NCI-H187 treated with DMSO at 0.1 percent for 48 hours (cell line): ENCODE measurements at regions not wholly inside any gene's neighbourhood (a gene's known extent, or its start where the extent isn't known, plus 50 kb on each side); places are given as distances from the start of the nearest gene placed in this dataset.
"Not testable (repeated sequence)": the region's sequence is repeated elsewhere in the genome, so short reads cannot be mapped to it uniquely, and the experiment has no call there.

Source experiments
- DNase-seq: peaks from one replicate; lab custom pipeline; 2025; lab: John Stamatoyannopoulos, UW

- DNase-seq, result no peak
These were observed 107.6 kb upstream of the ZBTB20 start for GRCh38 chr3:115254492-115255196.

- no peak for DNase-seq
These were observed 108.1 kb upstream of the ZBTB20 start for GRCh38 chr3:115255197-115255585.

GRCh38 chr3:115270849-115271248 is 123.8 kb upstream of the ZBTB20 start:
- no peak for DNase-seq

GRCh38 chr3:115272036-115272824 is 125.1 kb upstream of the ZBTB20 start:
- no peak for DNase-seq

- no peak for DNase-seq
These were observed 128.8 kb upstream of the ZBTB20 start for GRCh38 chr3:115275896-115276295.

GRCh38 chr3:115279939-115280338 is 132.9 kb upstream of the ZBTB20 start:
- no peak for DNase-seq

- no peak for DNase-seq
These were observed 133.4 kb upstream of the ZBTB20 start for GRCh38 chr3:115280506-115280905.

- DNase-seq, result no peak
These were observed 134.9 kb upstream of the ZBTB20 start for GRCh38 chr3:115281697-115282675.

- DNase-seq, result peak; percentile 43
These were observed 137.9 kb upstream of the ZBTB20 start for GRCh38 chr3:115284980-115285379.

- no peak for DNase-seq
These were observed 139.6 kb upstream of the ZBTB20 start for GRCh38 chr3:115286529-115287197.

GRCh38 chr3:115287198-115287597 is 140.1 kb upstream of the ZBTB20 start:
- no peak for DNase-seq

- DNase-seq, result no peak
These were observed 145.0 kb upstream of the ZBTB20 start for GRCh38 chr3:115292131-115292530.

GRCh38 chr3:115292677-115293165 is 145.6 kb upstream of the ZBTB20 start:
- DNase-seq, result no peak

- no peak for DNase-seq
These were observed 146.2 kb upstream of the ZBTB20 start for GRCh38 chr3:115293321-115293720.

- no peak for DNase-seq
These were observed 154.3 kb upstream of the ZBTB20 start for GRCh38 chr3:115301364-115301860.

GRCh38 chr3:115317953-115318352 is 170.9 kb upstream of the ZBTB20 start:
- DNase-seq, result not testable (repeated sequence)

- no peak for DNase-seq
These were observed 174.3 kb upstream of the ZBTB20 start for GRCh38 chr3:115321400-115321805.

GRCh38 chr3:115322901-115323300 is 175.8 kb upstream of the ZBTB20 start:
- no peak for DNase-seq

GRCh38 chr3:115323380-115323779 is 176.3 kb upstream of the ZBTB20 start:
- no peak for DNase-seq

- DNase-seq, result no peak
These were observed 177.0 kb upstream of the ZBTB20 start for GRCh38 chr3:115324056-115324455.

GRCh38 chr3:115325539-115325938 is 178.5 kb upstream of the ZBTB20 start:
- no peak for DNase-seq
